ENCODE measurements at regions not wholly inside any gene's neighbourhood (a gene's known extent, or its start where the extent isn't known, plus 50 kb on each side); places are given as distances from the start of the nearest gene placed in this dataset.
"Not testable (repeated sequence)": the region's sequence is repeated elsewhere in the genome, so short reads cannot be mapped to it uniquely, and the experiment has no call there.

- no peak for DNase-seq
Measured at GRCh38 chr4:171308661-171309060, 504.5 kb upstream of the GALNTL6 start.

DNA sequence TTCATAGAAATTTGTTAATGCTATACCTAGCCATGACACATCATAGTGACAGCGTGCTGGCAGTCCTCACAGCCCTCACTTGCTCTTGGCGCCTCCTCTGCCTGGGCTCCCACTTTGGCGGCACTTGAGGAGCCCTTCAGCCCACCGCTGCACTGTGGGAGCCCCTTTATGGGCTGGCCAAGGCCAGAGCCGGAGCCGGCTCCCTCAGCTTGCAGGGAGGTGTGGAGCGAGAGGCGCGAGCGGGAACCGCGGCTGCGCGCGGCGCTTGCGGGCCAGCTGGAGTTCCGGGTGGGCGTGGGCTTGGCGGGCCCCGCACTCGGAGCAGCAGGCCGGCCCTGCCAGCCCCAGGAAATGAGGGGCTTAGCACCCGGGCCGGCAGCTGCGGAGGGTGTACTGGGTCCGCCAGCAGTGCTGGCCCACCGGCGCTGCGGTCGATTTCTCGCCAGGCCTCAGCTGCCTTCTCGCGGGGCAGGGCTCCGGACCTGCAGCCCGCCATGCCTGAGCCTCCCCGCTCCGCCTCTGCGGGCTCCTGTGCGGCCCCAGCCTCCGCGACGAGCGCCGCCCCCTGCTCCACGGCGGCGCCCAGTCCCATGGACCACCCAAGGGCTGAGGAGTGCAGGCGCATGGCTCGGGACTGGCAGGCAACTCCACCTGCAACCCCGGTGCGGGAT, 515.0 kb upstream of the GALNTL6 start:
- not testable (repeated sequence) for DNase-seq

GRCh38 chr4:171288816-171289432, 524.3 kb upstream of the GALNTL6 start:
- no peak for DNase-seq

DNA sequence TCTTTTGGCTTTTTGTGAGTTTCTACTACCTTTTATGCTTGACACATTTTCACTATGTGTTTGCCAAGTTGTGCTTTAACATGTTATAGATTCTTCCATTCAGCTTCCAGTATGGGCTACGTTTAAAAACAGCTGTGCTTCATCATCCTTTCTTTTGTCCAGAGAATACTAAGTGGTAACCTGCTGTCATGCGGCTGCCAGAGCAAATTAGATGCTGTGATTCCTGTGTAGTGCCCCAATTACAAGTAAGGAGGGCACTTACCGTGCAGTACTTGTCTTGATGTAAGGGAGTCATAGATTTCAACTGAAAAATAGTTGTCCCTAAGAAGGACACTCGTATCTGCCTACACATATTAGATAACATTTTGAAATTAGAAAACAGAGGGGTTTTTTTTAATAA, 531.8 kb upstream of the GALNTL6 start:
- no peak for DNase-seq

DNA sequence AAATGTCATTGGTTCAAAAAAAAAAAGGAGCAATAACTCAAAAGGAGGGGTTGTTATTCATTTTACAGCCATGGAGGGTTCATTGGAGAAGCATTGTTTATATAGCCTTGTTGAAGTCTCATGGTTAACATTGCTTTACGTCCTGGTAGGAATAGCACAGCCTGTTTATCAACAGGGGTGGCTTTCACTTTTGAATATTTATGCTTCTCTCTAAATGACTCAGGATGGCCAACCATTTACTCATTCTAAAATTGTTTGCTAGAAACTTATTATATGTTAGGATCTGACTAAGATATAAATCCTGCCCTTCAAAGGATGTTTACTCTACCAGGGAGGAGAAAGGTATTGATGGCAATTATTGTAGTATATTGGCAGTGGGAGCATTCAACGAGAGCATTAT, 534.1 kb upstream of the GALNTL6 start:
- no peak for DNase-seq

DNA sequence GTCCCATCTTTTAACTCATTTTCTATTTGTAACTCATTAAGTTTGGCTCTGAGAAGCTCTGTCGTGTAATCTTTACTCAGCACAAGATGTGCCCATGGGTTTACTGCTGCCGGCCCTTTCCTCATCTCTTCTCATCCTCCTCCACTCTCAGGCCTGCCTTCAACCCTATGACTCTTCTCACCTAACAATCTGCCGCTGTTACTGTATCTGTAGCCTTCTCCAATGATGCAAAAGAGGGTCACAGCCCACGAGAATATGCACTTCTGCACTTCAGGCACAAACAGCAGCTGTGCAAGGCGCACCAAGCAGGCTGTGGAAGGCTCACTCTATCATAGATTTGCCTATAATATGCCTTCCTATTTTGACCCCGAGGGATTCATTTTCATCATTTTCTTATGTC, 546.5 kb upstream of the GALNTL6 start:
- no peak for DNase-seq

- no peak for DNase-seq
Measured at GRCh38 chr4:171265190-171265818, 547.9 kb upstream of the GALNTL6 start.

DNA sequence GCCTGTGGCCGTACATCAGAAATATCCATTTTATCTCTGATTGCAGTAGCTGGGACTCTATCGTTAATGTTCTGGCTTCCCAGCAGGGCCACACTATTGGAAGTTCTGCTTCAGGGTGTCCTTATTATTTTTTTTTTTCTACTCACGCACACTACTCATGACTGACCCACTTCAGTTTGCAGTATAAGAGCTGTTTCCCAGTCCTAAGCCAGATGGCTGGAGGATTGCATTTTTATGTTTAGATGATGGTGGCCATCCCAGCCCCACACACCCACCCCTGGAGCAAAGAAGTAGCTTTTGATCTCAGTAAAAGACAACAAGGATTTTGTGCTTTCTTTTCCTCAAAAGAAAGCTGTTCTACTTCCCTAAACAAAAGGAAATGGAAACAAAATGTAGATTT, 557.0 kb upstream of the GALNTL6 start:
- no peak for DNase-seq

DNA sequence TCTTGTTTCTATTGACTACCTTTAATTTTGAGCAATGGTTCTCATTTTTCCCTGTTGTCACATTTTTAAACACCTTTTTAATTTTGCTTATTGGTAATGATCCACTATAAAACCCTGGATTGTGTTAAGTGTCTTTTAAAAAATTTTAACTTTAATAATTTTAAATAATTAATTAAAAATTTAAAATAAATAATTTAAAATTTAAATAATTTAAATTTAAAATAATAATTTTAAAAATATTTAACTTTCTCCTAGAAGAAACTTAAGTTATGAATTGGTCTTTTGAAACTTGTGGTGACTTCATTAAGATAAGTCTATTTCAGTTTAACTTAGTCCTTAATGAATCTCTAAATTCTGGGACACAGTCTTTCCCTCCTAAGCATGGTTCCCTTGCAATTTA, 566.3 kb upstream of the GALNTL6 start:
- DNase-seq: no peak

DNA sequence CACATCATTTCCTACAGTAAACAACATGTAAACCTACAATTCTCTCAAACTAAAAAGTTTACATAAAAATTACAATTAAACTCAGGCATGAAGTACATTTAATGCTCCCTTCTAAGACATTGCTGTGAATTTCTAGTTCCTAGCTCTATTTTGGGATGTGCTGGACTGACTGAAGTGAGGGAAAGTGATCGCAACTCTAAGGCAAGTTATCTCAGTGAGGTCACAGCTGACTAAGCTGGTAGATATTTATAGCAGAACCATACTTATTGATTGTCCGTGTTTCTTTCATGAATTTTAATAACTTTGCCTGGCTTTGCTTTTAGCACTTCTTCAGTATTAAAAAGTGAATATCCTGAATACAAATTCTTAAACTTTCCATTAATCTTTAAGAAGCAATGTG, 570.4 kb upstream of the GALNTL6 start:
- DNase-seq: no peak

DNA sequence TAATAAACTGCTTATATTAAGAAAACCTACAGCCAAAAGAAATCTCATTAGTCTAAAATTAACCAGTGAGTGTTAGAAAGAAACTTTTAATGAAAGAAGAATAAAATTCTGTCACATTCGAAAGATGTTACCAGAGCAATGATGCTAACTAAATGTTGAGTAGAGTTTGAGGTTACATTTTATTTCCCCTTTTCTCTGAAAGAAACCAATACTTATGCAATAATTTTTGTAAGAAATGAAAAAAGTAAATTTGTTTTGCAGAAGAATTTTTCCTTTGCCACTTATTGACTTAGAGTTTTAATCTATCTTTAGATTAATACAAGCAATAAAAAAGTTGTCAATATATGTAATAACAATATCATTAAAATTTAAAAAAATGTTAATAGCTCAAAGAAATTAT, 574.0 kb upstream of the GALNTL6 start:
- DNase-seq: no peak

DNA sequence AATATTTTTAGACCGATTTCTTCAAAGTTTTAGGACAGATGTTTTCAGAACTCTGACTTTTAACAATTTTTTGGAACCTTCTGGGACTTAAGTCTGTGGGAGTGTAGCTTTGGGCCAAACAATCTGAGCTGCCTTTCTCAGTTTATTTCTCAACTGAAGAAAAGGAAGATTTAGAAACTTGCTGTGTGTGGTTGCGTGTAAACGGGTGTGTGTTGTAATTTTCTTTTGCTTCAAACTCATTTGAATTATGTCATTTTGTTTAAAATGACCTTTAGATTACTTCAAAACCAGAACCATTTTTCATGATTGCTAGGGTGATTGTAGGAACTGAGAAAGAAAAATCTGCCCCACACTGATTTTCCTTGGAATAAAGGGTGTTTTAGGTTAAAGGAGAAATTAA, 577.7 kb upstream of the GALNTL6 start:
- DNase-seq: no peak

DNA sequence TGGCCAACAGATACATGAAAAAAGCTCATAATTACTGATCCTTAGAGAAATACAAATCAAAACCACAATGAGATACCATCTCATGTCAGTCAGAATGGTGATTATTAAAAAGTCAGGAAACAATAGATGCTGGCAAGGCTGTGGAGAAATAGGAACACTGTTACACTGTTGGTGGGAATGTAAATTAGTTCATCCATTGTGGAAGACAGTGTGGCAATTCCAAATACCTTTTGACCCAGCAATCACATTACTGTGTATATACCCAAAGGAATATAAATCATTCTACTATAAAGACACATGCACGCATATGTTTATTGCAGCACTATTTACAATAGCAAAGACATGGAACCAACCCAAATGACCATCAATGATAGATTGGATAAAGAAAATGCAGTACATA, 583.9 kb upstream of the GALNTL6 start:
- DNase-seq: not testable (repeated sequence)

GRCh38 chr4:171221181-171221580, 592.0 kb upstream of the GALNTL6 start:
- DNase-seq: no peak

DNA sequence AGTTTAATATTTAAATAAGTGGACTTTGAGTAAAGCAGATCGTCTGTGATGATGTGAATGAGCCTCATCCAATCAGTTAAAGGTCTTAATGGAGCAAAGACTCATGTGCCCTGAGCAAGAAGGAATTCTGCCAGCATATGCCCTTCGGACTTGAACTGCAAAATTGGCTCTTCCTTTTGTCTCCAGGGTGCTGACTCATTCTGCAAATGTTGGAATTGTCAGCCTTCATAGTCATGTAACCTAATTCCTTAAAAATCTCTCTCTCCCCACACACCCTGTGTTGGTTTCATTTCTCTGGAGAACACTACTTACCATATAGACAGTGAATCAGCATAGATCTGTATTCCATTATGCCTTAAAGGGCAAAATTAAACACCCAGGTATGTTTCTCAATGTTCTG, 609.8 kb upstream of the GALNTL6 start:
- DNase-seq: peak; percentile 86

- DNase-seq: no peak
Measured at GRCh38 chr4:171202908-171203307, 610.3 kb upstream of the GALNTL6 start.

DNA sequence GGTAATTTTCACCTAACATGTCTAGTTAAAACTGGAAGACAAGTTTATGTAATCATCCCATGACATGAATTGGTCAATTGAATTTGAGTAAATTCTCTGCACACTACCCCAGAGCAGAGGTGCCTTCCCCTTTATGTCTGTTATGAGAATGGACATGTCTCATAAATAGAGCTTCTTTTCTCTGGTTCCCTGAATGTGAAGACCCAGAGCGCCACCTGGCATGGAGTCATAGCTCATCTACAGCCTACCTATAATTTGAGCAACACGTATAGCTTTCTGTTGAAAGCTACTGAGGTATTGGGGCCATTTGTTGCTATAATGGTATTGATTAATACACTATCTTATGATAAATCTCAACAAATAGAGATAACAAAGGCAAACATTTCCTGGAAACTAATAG, 626.5 kb upstream of the GALNTL6 start:
- no peak for DNase-seq

GRCh38 chr4:171181090-171181489, 632.1 kb upstream of the GALNTL6 start:
- no peak for DNase-seq

DNA sequence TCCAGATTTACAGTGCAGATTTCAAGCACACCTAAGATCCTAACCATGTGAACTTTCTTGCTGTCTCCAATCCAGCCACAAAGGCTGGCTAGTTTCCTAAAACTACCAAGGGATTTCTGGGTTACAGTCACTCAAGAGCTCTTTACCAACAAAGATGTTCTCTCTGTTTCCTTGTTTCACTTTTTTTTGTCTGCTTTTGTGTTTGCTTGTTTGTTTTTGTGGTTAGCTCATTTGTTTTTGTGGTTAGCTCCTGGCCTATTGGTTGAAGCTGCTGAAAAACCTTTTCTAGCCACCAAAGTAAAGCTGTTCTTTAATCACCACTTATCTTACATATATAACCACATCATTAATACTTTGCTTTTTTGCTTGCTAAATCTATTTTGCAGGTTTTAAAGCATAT, 642.5 kb upstream of the GALNTL6 start:
- no peak for DNase-seq

DNA sequence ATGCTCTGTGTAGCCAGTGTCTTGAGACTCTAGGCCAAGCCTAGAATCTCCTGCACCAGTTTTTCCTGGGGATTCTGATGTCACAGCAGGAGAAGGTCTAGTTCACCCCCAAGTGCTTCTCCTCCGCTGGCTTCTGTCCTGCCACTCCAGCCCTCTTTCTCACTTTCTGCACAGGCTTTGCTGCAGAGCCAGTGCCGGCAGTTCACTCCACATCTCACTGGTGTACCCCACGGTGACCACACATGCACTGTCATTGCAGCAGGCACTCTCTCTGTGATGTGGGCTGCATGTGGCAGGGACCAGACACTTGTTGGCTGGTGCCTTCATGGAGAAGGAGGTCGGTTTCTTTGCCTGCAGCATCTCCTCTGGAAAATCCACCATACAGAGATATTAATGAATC, 643.8 kb upstream of the GALNTL6 start:
- no peak for DNase-seq

- DNase-seq: no peak
Measured at GRCh38 chr4:171162478-171162877, 650.7 kb upstream of the GALNTL6 start.

DNA sequence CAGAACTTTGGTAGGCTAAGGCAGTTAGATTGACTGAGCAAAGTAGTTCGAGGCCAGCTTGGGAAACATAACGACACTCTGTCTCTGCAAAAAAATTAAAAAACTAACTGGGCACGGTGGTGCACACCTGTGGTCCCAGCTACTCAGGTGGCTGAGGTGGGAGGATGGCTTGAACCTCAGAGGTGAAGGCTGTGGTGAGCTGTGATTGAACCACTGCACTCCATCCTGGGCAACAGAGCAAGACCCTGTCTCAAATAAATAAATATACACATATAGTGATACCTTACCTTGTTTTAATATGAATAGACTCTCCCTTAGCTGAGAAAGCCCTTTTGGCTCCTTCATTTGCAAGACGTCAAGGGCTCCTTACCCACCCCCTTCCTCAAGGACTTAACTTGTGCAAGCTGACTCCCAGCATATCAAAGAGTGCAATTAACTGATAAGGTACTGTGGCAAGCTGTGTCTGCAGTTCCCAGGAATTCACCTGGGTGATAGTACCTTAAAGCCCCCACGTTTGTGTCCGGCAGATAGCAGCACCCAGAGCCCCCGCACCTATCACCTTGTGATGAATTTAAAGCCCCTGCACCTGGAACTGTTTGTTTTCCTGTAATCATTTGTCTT, 655.6 kb upstream of the GALNTL6 start:
- DNase-seq: no peak

DNA sequence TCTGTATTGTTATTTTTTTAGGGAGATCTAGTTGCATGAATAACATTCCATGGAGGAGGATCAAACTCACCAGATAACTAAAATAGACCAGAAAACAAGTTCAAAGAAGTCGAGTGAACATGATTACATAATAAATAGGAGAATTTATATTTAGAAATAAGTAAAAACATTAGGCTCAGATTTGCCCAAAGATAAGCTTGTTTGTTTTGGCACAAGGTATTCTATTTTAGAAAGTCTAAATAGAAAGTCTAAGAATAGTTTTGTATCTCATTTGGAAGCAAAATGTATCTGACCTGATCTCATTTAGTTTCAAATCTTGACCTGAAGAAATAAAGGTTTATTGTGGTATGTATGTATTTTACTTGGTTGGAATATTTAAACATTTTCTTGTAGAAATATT, 670.6 kb upstream of the GALNTL6 start:
- DNase-seq: no peak

GRCh38 chr4:171142045-171142444, 671.2 kb upstream of the GALNTL6 start:
- no peak for DNase-seq

All from fibroblast of skin of right biceps (primary cell).